WTC11 (cell line): ENCODE measurements at regions not wholly inside any gene's neighbourhood (a gene's known extent, or its start where the extent isn't known, plus 50 kb on each side); places are given as distances from the start of the nearest gene placed in this dataset.

ENCODE experiments used
- FOXK1 ChIP-seq: sonication (generic); formaldehyde crosslinking; IDR thresholded peaks from 2 replicates; pipeline ENCODE4 v1.8.0; 2022; ENCODE audit warnings: mild to moderate bottlenecking, moderate library complexity, missing genetic modification reagents
- GABPB1 ChIP-seq: sonication (generic); formaldehyde crosslinking; IDR thresholded peaks from 2 replicates; pipeline ENCODE4 v1.8.1; 2023; ENCODE audit warnings: mild to moderate bottlenecking, missing genetic modification reagents
- HMGA2 ChIP-seq: fragments of 250-450 bp; sonication (Bioruptor Pico); IDR thresholded peaks from 2 replicates; pipeline ENCODE4 v1.4.0; 2021; ENCODE audit warnings: mild to moderate bottlenecking, moderate library complexity
- JUN ChIP-seq: sonication (generic); formaldehyde crosslinking; IDR thresholded peaks from 2 replicates; pipeline ENCODE4 v1.8.0; 2023; ENCODE audit warnings: mild to moderate bottlenecking, missing genetic modification reagents
- KAT7 ChIP-seq: sonication (generic); formaldehyde crosslinking; IDR thresholded peaks from 2 replicates; pipeline ENCODE4 v1.8.1; 2023; ENCODE audit warnings: missing genetic modification reagents, mild to moderate bottlenecking, borderline replicate concordance
- RELA ChIP-seq: sonication (generic); formaldehyde crosslinking; IDR thresholded peaks from 2 replicates; pipeline ENCODE4 v1.8.1; 2022; ENCODE audit warnings: missing genetic modification reagents, mild to moderate bottlenecking, borderline replicate concordance
- TEAD1 ChIP-seq: sonication (generic); formaldehyde crosslinking; IDR thresholded peaks from 2 replicates; pipeline ENCODE4 v1.8.0; 2022; ENCODE audit warnings: mild to moderate bottlenecking, missing genetic modification reagents
- TEAD4 ChIP-seq: sonication (generic); formaldehyde crosslinking; IDR thresholded peaks from 2 replicates; pipeline ENCODE4 v1.8.0; 2022; ENCODE audit warnings: mild to moderate bottlenecking, missing genetic modification reagents
- TF ChIP-seq, protein P1 (sequence below): sonication (generic); formaldehyde crosslinking; IDR thresholded peaks from 2 replicates; pipeline ENCODE4 v1.8.0; 2023; ENCODE audit warnings: missing genetic modification reagents
- TF ChIP-seq, protein P2 (sequence below): fragments of 200-600 bp; IDR thresholded peaks from 2 replicates; pipeline ENCODE4 v1.8.0; 2022; ENCODE audit warnings: antibody characterized with exemption
- TF ChIP-seq, protein P3 (sequence below): fragments of 250-450 bp; sonication (Bioruptor Pico); IDR thresholded peaks from 2 replicates; pipeline ENCODE4 v1.9.0; 2021; ENCODE audit warnings: moderate library complexity, mild to moderate bottlenecking, inconsistent platforms, borderline replicate concordance
- TF ChIP-seq, protein P4 (sequence below): sonication (generic); formaldehyde crosslinking; conservative IDR thresholded peaks from 2 replicates; pipeline ENCODE4 v1.8.1; 2022; ENCODE audit warnings: mild to moderate bottlenecking, missing genetic modification reagents
- TF ChIP-seq, protein P5 (sequence below): sonication (generic); formaldehyde crosslinking; IDR thresholded peaks from 2 replicates; pipeline ENCODE4 v1.8.1; 2023; ENCODE audit warnings: mild to moderate bottlenecking, missing genetic modification reagents, borderline replicate concordance

DNA sequence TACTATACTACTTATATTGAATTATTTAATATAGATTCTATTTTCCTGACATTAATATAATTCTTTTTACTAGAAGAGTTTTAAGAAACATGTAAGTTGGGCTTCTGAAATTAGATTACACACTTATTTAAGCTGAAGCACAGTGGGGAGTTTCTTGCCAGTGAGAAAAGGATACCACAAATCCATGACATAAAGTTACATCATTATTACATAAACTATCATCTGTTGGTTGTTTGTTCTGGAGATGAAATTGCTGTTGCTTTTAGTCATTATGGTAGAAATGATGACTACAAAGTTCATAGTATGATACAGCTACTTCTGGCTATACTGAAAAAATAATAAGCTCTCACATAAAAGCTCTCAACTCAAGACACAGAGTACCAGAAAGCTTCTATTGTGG lies 880.4 kb downstream of the PCDH18 start:
- TF ChIP-seq, protein P1, sequence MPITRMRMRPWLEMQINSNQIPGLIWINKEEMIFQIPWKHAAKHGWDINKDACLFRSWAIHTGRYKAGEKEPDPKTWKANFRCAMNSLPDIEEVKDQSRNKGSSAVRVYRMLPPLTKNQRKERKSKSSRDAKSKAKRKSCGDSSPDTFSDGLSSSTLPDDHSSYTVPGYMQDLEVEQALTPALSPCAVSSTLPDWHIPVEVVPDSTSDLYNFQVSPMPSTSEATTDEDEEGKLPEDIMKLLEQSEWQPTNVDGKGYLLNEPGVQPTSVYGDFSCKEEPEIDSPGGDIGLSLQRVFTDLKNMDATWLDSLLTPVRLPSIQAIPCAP (CRISPR knock-in tag): no peak
- TF ChIP-seq, protein P2, sequence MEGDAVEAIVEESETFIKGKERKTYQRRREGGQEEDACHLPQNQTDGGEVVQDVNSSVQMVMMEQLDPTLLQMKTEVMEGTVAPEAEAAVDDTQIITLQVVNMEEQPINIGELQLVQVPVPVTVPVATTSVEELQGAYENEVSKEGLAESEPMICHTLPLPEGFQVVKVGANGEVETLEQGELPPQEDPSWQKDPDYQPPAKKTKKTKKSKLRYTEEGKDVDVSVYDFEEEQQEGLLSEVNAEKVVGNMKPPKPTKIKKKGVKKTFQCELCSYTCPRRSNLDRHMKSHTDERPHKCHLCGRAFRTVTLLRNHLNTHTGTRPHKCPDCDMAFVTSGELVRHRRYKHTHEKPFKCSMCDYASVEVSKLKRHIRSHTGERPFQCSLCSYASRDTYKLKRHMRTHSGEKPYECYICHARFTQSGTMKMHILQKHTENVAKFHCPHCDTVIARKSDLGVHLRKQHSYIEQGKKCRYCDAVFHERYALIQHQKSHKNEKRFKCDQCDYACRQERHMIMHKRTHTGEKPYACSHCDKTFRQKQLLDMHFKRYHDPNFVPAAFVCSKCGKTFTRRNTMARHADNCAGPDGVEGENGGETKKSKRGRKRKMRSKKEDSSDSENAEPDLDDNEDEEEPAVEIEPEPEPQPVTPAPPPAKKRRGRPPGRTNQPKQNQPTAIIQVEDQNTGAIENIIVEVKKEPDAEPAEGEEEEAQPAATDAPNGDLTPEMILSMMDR: no peak
- no peak for TF ChIP-seq RELA
- TF ChIP-seq, protein P3, sequence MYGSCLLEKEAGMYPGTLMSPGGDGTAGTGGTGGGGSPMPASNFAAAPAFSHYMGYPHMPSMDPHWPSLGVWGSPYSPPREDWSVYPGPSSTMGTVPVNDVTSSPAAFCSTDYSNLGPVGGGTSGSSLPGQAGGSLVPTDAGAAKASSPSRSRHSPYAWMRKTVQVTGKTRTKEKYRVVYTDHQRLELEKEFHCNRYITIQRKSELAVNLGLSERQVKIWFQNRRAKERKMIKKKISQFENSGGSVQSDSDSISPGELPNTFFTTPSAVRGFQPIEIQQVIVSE (CRISPR knock-in tag): no peak
- TF ChIP-seq, protein P4, sequence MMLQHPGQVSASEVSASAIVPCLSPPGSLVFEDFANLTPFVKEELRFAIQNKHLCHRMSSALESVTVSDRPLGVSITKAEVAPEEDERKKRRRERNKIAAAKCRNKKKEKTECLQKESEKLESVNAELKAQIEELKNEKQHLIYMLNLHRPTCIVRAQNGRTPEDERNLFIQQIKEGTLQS (CRISPR knock-in tag): no peak
- no peak for TF ChIP-seq TEAD1 (CRISPR knock-in tag)
- no peak for TF ChIP-seq JUN (CRISPR knock-in tag)
- TF ChIP-seq FOXK1: no peak
- TF ChIP-seq, protein P5, sequence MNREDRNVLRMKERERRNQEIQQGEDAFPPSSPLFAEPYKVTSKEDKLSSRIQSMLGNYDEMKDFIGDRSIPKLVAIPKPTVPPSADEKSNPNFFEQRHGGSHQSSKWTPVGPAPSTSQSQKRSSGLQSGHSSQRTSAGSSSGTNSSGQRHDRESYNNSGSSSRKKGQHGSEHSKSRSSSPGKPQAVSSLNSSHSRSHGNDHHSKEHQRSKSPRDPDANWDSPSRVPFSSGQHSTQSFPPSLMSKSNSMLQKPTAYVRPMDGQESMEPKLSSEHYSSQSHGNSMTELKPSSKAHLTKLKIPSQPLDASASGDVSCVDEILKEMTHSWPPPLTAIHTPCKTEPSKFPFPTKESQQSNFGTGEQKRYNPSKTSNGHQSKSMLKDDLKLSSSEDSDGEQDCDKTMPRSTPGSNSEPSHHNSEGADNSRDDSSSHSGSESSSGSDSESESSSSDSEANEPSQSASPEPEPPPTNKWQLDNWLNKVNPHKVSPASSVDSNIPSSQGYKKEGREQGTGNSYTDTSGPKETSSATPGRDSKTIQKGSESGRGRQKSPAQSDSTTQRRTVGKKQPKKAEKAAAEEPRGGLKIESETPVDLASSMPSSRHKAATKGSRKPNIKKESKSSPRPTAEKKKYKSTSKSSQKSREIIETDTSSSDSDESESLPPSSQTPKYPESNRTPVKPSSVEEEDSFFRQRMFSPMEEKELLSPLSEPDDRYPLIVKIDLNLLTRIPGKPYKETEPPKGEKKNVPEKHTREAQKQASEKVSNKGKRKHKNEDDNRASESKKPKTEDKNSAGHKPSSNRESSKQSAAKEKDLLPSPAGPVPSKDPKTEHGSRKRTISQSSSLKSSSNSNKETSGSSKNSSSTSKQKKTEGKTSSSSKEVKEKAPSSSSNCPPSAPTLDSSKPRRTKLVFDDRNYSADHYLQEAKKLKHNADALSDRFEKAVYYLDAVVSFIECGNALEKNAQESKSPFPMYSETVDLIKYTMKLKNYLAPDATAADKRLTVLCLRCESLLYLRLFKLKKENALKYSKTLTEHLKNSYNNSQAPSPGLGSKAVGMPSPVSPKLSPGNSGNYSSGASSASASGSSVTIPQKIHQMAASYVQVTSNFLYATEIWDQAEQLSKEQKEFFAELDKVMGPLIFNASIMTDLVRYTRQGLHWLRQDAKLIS: no peak
- no peak for TF ChIP-seq TEAD4
- no peak for TF ChIP-seq KAT7 (CRISPR knock-in tag)
- TF ChIP-seq HMGA2 (CRISPR knock-in tag): no peak
- no peak for TF ChIP-seq GABPB1 (CRISPR knock-in tag)
